Frontal cortex (tissue), 3 donors: ENCODE measurements at regions not wholly inside any gene's neighbourhood (a gene's known extent, or its start where the extent isn't known, plus 50 kb on each side); places are given as distances from the start of the nearest gene placed in this dataset.
"Not testable (repeated sequence)": the region's sequence is repeated elsewhere in the genome, so short reads cannot be mapped to it uniquely, and the experiment has no call there.

Experiments used
- DNase-seq, 2 donors: peaks; one replicate each; pipeline ENCODE4 v3.0.0; 2012; ENCODE audit warnings: low spot score in 2 of 2
- FAIRE-seq: peaks from 2 replicates; lab custom pipeline; 2012; peaks lifted over from hg19 to GRCh38; lab: Jason Lieb, UNC
- donor health status: control.
- donor health status: control.
- donor health status: control.

GRCh38 chr7:67301667-67302066 is 305.0 kb downstream of the TYW1 start:
- DNase-seq: no peak
- FAIRE-seq: no peak

- FAIRE-seq (peak; percentile 94), DNase-seq (peak; percentile 93 to 95)
These were observed 305.7 kb downstream of the TYW1 start for GRCh38 chr7:67302113-67303039.

GRCh38 chr7:67304846-67305245 is 308.2 kb downstream of the TYW1 start:
- FAIRE-seq, DNase-seq: not testable (repeated sequence)

GRCh38 chr7:67306331-67306730 is 309.7 kb downstream of the TYW1 start:
- DNase-seq (no peak), FAIRE-seq (no peak)

GRCh38 chr7:67309764-67310549 is 313.3 kb downstream of the TYW1 start:
- no peak for DNase-seq
- no peak for FAIRE-seq

- no peak for FAIRE-seq
These were observed 315.3 kb downstream of the TYW1 start for GRCh38 chr7:67311901-67312300.

GRCh38 chr7:67313213-67313612 is 316.6 kb downstream of the TYW1 start:
- no peak for FAIRE-seq
- no peak for DNase-seq

More at GRCh38 chr7:67311901-67312300, 315.3 kb downstream of the TYW1 start:
- no peak for DNase-seq

- not testable (repeated sequence) for DNase-seq, FAIRE-seq
These were observed 320.3 kb downstream of the TYW1 start for GRCh38 chr7:67316902-67317301.

- FAIRE-seq, DNase-seq: not testable (repeated sequence)
These were observed 331.6 kb downstream of the TYW1 start for GRCh38 chr7:67328257-67328656.

- DNase-seq: not testable (repeated sequence)
- FAIRE-seq: peak; percentile 63
These were observed 338.5 kb downstream of the TYW1 start for GRCh38 chr7:67335165-67335564.

GRCh38 chr7:67335663-67336062 is 339.0 kb downstream of the TYW1 start:
- DNase-seq, FAIRE-seq: not testable (repeated sequence)

- not testable (repeated sequence) for FAIRE-seq, DNase-seq
These were observed 341.9 kb downstream of the TYW1 start for GRCh38 chr7:67338545-67338944.

- FAIRE-seq (no peak), DNase-seq (no peak)
These were observed 344.6 kb downstream of the TYW1 start for GRCh38 chr7:67341153-67341768.

- FAIRE-seq (no peak), DNase-seq (no peak)
These were observed 346.5 kb downstream of the TYW1 start for GRCh38 chr7:67343114-67343513.

GRCh38 chr7:67343572-67343971 is 346.9 kb downstream of the TYW1 start:
- DNase-seq (no peak), FAIRE-seq (no peak)

GRCh38 chr7:67344481-67345193 is 348.0 kb downstream of the TYW1 start:
- FAIRE-seq: no peak
- DNase-seq: no peak

GRCh38 chr7:67346126-67346525 is 349.5 kb downstream of the TYW1 start:
- no peak for FAIRE-seq
- DNase-seq: no peak

- no peak for DNase-seq
- FAIRE-seq: no peak
These were observed 350.2 kb downstream of the TYW1 start for GRCh38 chr7:67346876-67347275.

GRCh38 chr7:67348171-67348570 is 351.5 kb downstream of the TYW1 start:
- no peak for FAIRE-seq

GRCh38 chr7:67357653-67358052 is 361.0 kb downstream of the TYW1 start:
- FAIRE-seq, DNase-seq: not testable (repeated sequence)

More at GRCh38 chr7:67348171-67348570, 351.5 kb downstream of the TYW1 start:
- no peak for DNase-seq
